Calu3 (cell line): ENCODE measurements at regions not wholly inside any gene's neighbourhood (a gene's known extent, or its start where the extent isn't known, plus 50 kb on each side); places are given as distances from the start of the nearest gene placed in this dataset.

Experiments
- BruUV-seq: library from RNA; stranded (reverse); fragments of 400-500 nt; replicated peaks from 2 replicates; lab custom pipeline; 2021; lab: Mats Ljungman, UMichigan
- CTCF ChIA-PET: fragments of 300-600 bp; sonication (Branson Sonifier 250); formaldehyde crosslinking; loops from one replicate; lab custom pipeline; 2022; ENCODE audit warnings: antibody characterized with exemption; lab: Charles Lee
- DNase-seq: peaks from one replicate; pipeline ENCODE4 v3.0.0; 2022
- H3K27ac Mint-ChIP-seq: one replicate; pipeline ENCODE4 v1.8.0; 2022; ENCODE audit warnings: mixed read lengths; ENCODE audit not compliant: unreplicated experiment
- H3K27me3 Mint-ChIP-seq: one replicate; pipeline ENCODE4 v1.8.0; 2022; ENCODE audit warnings: mixed read lengths; ENCODE audit not compliant: unreplicated experiment
- H3K36me3 Mint-ChIP-seq: one replicate; pipeline ENCODE4 v1.8.0; 2022; ENCODE audit warnings: mild to moderate bottlenecking, moderate library complexity, mixed read lengths; ENCODE audit not compliant: insufficient read depth, unreplicated experiment
- H3K4me1 Mint-ChIP-seq: one replicate; pipeline ENCODE4 v1.8.0; 2022; ENCODE audit warnings: mild to moderate bottlenecking, low read depth, mixed read lengths; ENCODE audit not compliant: unreplicated experiment
- H3K4me3 Mint-ChIP-seq: one replicate; pipeline ENCODE4 v1.8.0; 2022; ENCODE audit warnings: mild to moderate bottlenecking, low read depth, moderate library complexity, mixed read lengths; ENCODE audit not compliant: unreplicated experiment
- H3K9me3 Mint-ChIP-seq: one replicate; pipeline ENCODE4 v1.8.0; 2022; ENCODE audit warnings: low read depth, mixed read lengths; ENCODE audit not compliant: unreplicated experiment
- intact Hi-C: fragments of 100-400 bp; cut with micrococcal nuclease; formaldehyde crosslinking; loops from one replicate; pipeline ENCODE4 v1.10.0; 2022; ENCODE audit not compliant: unreplicated experiment
- TF ChIP-seq, protein P1 (sequence below): fragments of 200-600 bp; IDR thresholded peaks from one replicate; pipeline ENCODE4 v1.8.0; 2022; ENCODE audit warnings: antibody characterized with exemption; ENCODE audit not compliant: unreplicated experiment

DNA sequence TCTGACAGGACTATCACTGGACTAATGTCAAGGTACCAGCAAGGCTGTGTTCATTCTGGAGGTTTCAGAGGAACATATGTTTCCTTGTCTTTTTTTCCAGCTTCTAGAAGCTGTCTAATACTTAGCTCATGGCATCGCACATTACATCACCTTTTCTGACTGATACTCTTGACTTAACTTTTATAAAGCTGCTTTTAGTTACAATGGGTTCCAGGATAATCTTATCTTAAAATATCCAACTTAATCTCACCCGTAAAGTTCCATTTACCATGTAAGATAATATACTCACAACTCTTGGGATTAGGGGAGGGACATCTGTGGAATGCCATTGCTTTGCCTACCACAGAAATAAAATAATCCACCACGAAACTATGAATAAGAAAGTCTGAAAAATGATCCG is 394.2 kb downstream of the CDH19 start:
- CTCF ChIA-PET = interaction anchor here (0.6 kb wide), 1 partner anchor 749 kb away, joined by 3 read pairs; no protein-coding TSS in a partner anchor
- TF ChIP-seq, protein P1, sequence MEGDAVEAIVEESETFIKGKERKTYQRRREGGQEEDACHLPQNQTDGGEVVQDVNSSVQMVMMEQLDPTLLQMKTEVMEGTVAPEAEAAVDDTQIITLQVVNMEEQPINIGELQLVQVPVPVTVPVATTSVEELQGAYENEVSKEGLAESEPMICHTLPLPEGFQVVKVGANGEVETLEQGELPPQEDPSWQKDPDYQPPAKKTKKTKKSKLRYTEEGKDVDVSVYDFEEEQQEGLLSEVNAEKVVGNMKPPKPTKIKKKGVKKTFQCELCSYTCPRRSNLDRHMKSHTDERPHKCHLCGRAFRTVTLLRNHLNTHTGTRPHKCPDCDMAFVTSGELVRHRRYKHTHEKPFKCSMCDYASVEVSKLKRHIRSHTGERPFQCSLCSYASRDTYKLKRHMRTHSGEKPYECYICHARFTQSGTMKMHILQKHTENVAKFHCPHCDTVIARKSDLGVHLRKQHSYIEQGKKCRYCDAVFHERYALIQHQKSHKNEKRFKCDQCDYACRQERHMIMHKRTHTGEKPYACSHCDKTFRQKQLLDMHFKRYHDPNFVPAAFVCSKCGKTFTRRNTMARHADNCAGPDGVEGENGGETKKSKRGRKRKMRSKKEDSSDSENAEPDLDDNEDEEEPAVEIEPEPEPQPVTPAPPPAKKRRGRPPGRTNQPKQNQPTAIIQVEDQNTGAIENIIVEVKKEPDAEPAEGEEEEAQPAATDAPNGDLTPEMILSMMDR = no peak
- no TSS peak for BruUV-seq
- Mint-ChIP-seq H3K27ac (no peak overlapping the region), H3K9me3 (no peaks in the 10 kb centered on the region), H3K4me3 (no peak overlapping the region), H3K27me3 (no peaks in the 10 kb centered on the region), H3K4me1 (no peaks in the 10 kb centered on the region), H3K36me3 (no peaks in the 10 kb centered on the region)
- DNase-seq = no peak
- intact Hi-C loops = no loop called here

DNA sequence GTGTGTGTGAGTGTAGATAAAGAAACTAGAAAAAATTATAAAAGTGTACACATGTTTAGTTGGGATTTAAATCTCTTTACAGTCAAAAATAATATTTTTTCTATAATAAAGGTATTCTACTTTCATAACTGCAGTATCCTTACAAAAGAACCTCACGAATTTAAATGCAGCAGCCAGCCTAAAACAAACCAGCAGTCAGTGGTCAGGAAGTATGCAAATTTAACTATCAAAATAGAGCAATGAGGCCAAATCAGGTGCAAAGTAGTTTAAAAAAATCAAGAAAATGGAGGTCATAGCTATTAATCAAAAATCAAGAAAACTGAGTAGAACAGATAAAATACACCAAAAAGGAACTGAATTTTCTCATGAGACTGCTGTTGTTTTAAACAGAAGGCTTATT is 407.1 kb downstream of the CDH19 start:
- CTCF ChIA-PET = no interaction called here
- intact Hi-C loops = no loop called here
- Mint-ChIP-seq H3K9me3 (no peaks in the 10 kb centered on the region), H3K27me3 (no peaks in the 10 kb centered on the region), H3K4me3 (no peak overlapping the region), H3K4me1 (no peaks in the 10 kb centered on the region), H3K27ac (no peak overlapping the region), H3K36me3 (no peaks in the 10 kb centered on the region)
- TF ChIP-seq, protein P1 = no peak
- no TSS peak for BruUV-seq
- DNase-seq = no peak

DNA sequence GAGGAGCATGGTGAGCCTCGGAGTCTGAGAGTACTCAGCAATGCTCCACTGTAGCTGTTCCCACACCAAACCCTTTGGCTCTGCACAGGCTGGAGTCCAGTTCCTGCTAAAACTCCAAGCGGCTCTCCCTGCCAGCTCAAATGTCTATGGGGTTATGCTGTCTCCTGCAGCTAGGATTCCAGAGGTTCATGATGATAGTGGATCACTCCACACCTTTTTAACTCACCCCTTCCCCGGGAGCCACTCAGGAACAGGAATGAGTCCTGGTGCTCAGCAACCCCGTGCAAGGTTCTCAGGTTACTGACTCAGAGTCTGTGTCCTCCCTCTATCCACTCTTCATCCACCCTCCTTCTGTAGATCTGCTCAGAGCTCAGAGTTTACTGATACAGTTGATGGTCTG is 410.0 kb downstream of the CDH19 start:
- H3K27me3 Mint-ChIP-seq = no peaks in the 10 kb centered on the region
- no peaks in the 10 kb centered on the region for H3K36me3 Mint-ChIP-seq
- intact Hi-C loops = no loop called here
- no peaks in the 10 kb centered on the region for H3K9me3 Mint-ChIP-seq
- no peak for DNase-seq
- TF ChIP-seq, protein P1 = no peak
- H3K4me1 Mint-ChIP-seq = no peaks in the 10 kb centered on the region
- no peak overlapping the region for H3K4me3 Mint-ChIP-seq
- H3K27ac Mint-ChIP-seq = no peak overlapping the region
- BruUV-seq = no TSS peak
- CTCF ChIA-PET = no interaction called here

DNA sequence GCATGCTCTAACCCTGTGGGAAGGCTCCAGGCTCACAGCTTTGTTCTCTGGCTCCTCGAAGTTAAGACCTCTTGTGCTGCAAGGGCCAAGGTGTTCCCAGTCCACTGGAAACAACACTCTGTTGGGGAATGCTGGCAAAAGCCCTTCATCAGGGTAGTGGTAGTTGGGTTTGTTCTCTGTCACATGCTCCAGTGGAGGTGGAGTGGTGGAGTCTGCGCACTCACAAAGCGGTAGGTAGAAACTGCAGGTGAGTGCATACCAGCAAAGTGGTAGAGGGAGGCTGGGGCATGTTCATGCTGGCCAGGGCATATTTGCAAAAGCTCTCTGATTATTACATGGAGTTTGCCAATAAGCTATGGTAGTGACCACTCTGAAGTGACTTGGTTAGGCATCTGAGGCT is 410.5 kb downstream of the CDH19 start:
- Mint-ChIP-seq H3K27me3 (no peaks in the 10 kb centered on the region), H3K9me3 (no peaks in the 10 kb centered on the region), H3K27ac (no peak overlapping the region), H3K4me3 (no peak overlapping the region), H3K4me1 (no peaks in the 10 kb centered on the region), H3K36me3 (no peaks in the 10 kb centered on the region)
- TF ChIP-seq, protein P1 = no peak
- CTCF ChIA-PET = no interaction called here
- no peak for DNase-seq
- no TSS peak for BruUV-seq
- intact Hi-C loops = no loop called here
